ENCODE measurements at regions not wholly inside any gene's neighbourhood (a gene's known extent, or its start where the extent isn't known, plus 50 kb on each side); places are given as distances from the start of the nearest gene placed in this dataset.

DNA sequence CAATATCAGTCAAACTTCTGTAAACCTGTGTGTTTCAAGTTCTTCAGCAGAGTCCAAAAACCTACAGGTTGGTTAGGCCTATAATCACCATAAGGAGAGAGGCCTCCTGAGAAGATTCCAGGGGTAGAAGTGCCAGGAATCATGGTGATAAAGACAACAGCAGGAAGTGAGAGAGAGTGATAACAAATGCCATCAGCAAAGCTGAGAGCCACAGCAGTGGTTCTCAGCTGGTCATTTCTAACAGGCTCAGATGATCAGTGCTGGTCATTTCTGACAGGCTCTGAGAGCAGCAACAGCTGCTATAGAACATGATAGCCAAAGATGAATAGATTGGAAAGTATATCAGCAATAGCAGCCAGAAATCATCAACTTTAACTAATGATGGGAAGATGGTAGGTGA lies 101.3 kb downstream of the TYW3 start:
- TF ChIP-seq POLR2A (IDR thresholded peaks at IDR 0.05) = no peak
- TF ChIP-seq, protein P1, sequence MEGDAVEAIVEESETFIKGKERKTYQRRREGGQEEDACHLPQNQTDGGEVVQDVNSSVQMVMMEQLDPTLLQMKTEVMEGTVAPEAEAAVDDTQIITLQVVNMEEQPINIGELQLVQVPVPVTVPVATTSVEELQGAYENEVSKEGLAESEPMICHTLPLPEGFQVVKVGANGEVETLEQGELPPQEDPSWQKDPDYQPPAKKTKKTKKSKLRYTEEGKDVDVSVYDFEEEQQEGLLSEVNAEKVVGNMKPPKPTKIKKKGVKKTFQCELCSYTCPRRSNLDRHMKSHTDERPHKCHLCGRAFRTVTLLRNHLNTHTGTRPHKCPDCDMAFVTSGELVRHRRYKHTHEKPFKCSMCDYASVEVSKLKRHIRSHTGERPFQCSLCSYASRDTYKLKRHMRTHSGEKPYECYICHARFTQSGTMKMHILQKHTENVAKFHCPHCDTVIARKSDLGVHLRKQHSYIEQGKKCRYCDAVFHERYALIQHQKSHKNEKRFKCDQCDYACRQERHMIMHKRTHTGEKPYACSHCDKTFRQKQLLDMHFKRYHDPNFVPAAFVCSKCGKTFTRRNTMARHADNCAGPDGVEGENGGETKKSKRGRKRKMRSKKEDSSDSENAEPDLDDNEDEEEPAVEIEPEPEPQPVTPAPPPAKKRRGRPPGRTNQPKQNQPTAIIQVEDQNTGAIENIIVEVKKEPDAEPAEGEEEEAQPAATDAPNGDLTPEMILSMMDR (IDR thresholded peaks at IDR 0.05) = no peak
